Panc1 (cell line): ENCODE measurements at regions not wholly inside any gene's neighbourhood (a gene's known extent, or its start where the extent isn't known, plus 50 kb on each side); places are given as distances from the start of the nearest gene placed in this dataset.

Experiments used
- ATAC-seq: fragments of 200-7000 bp; cut with Tn5 transposase; 2 replicates; pipeline ENCODE4 v1.9.1; 2020; ENCODE audit warnings: mild to moderate bottlenecking, moderate library complexity
- BruUV-seq: library from RNA; stranded (reverse); fragments of 400-500 nt; replicated peaks from 2 replicates; lab custom pipeline; 2021; lab: Mats Ljungman, UMichigan
- CTCF ChIA-PET: fragments of 300-600 bp; sonication (Branson Sonifier 250); formaldehyde crosslinking; loops from one replicate; lab custom pipeline; 2022; ENCODE audit warnings: antibody characterized with exemption; lab: Charles Lee
- POLR2A ChIA-PET: fragments of 300-600 bp; sonication (Branson Sonifier 250); formaldehyde crosslinking; loops from one replicate; lab custom pipeline; 2022; ENCODE audit warnings: antibody characterized with exemption; lab: Charles Lee
- DNase-seq: peaks from one replicate; pipeline ENCODE4 v3.0.0-alpha.2; 2010; ENCODE audit warnings: low read depth, low spot score
- H3K27ac ChIP-seq: 2 replicates; pipeline ENCODE4 v1.5.1; 2011; ENCODE audit warnings: mild to moderate bottlenecking, low read length, inconsistent platforms
- H3K27me3 ChIP-seq: fragments of 200-500 bp; sonication (Bioruptor generic); 2 replicates; pipeline ENCODE4 v1.6.0; 2014; ENCODE audit warnings: low read length, inconsistent platforms; ENCODE audit not compliant: control insufficient read depth, insufficient read depth
- H3K36me3 ChIP-seq: fragments of 200-500 bp; sonication (Bioruptor generic); 2 replicates; pipeline ENCODE4 v1.5.1; 2014; ENCODE audit warnings: inconsistent platforms, mild to moderate bottlenecking, low read length, moderate library complexity; ENCODE audit not compliant: control insufficient read depth, insufficient read depth
- H3K4me1 ChIP-seq: 2 replicates; pipeline ENCODE4 v1.5.1; 2011; ENCODE audit warnings: inconsistent platforms, mild to moderate bottlenecking, low read length, moderate library complexity; ENCODE audit not compliant: control insufficient read depth, insufficient read depth
- H3K4me3 ChIP-seq, 2 experiments: 2 replicates each; pipeline ENCODE4 v1.5.1; 2011 to 2012; ENCODE audit warnings: low read depth in 2 of 2, low read length in 2 of 2, mild to moderate bottlenecking in 2 of 2, inconsistent platforms in 1 of 2, moderate library complexity in 1 of 2
- H3K9me3 ChIP-seq: fragments of 200-500 bp; sonication (Bioruptor generic); 2 replicates; pipeline ENCODE4 v1.5.1; 2014; ENCODE audit warnings: low read depth, mild to moderate bottlenecking, inconsistent platforms, low read length, moderate library complexity; ENCODE audit not compliant: control insufficient read depth, insufficient read depth
- POLR2AphosphoS5 ChIP-seq: IDR thresholded peaks from 2 replicates; pipeline ENCODE4 v1.6.1; 2012; ENCODE audit warnings: mild to moderate bottlenecking, low read depth, low read length, moderate library complexity
- SIN3A ChIP-seq: IDR thresholded peaks from 2 replicates; pipeline ENCODE4 v1.6.1; 2012; ENCODE audit warnings: low read depth, mild to moderate bottlenecking, low read length, moderate library complexity, borderline replicate concordance; ENCODE audit not compliant: insufficient read depth
- TCF7L2 ChIP-seq: IDR thresholded peaks from 2 replicates; pipeline ENCODE4 v1.6.1; 2011; ENCODE audit warnings: mild to moderate bottlenecking, low read depth, low read length, inconsistent platforms
- in situ Hi-C: cut with HindIII; loops from 2 replicates; pipeline ENCODE4 v1.10.0; 2016; ENCODE audit warnings: low sequenced_read_pairs, low pct_unique_long_range_greater_than_20kb
- intact Hi-C: fragments of 100-400 bp; cut with micrococcal nuclease; formaldehyde crosslinking; loops from one replicate; pipeline ENCODE4 v1.10.0; 2022; ENCODE audit not compliant: unreplicated experiment
- TF ChIP-seq, protein P1 (sequence below), 2 experiments: IDR thresholded peaks; 2 replicates each; pipeline ENCODE4 v1.6.1; 2011 to 2012; ENCODE audit warnings: low read depth in 2 of 2, control low read depth in 1 of 2, low read length in 1 of 2, mild to moderate bottlenecking in 1 of 2, moderate library complexity in 1 of 2; ENCODE audit not compliant: insufficient read depth in 1 of 2
- TF ChIP-seq, protein P2 (sequence below): fragments of 450-650 bp; IDR thresholded peaks from 2 replicates; pipeline ENCODE4 v1.5.1; 2017; ENCODE audit warnings: mild to moderate bottlenecking

DNA sequence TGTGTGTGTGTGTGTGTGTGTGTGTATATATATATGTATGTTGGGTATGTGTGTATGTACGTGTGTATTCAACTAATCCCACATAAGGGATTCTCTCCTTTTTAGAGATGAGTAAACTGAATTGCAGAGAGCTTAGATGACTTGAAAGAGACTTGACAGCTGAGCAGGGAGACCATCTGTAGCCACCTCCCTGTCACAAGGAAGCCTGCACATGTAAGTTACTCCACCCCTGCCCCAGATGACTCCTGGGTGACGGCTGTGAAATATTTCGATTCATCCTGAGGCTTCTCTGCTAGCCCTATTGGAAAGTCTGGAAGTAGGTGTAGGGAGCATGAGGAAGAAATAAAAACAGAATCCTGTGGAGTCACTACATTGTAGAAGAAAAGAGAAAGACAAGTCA lies 480.4 kb downstream of the FOXO1 start:
- POLR2A ChIA-PET: no interaction called here
- H3K9me3 ChIP-seq: no peaks in the 10 kb centered on the region
- CTCF ChIA-PET: no interaction called here
- ATAC-seq (no peak), DNase-seq (no peak)
- no TSS peak for BruUV-seq
- H3K27me3 ChIP-seq: no peaks in the 10 kb centered on the region
- no peak overlapping the region for H3K27ac ChIP-seq
- in situ Hi-C loops (no loop called here), intact Hi-C loops (no loop called here)
- no peak overlapping the region for H3K4me3 ChIP-seq
- H3K36me3 ChIP-seq: no peaks in the 10 kb centered on the region
- TF ChIP-seq TCF7L2: no peak
- TF ChIP-seq, protein P1, sequence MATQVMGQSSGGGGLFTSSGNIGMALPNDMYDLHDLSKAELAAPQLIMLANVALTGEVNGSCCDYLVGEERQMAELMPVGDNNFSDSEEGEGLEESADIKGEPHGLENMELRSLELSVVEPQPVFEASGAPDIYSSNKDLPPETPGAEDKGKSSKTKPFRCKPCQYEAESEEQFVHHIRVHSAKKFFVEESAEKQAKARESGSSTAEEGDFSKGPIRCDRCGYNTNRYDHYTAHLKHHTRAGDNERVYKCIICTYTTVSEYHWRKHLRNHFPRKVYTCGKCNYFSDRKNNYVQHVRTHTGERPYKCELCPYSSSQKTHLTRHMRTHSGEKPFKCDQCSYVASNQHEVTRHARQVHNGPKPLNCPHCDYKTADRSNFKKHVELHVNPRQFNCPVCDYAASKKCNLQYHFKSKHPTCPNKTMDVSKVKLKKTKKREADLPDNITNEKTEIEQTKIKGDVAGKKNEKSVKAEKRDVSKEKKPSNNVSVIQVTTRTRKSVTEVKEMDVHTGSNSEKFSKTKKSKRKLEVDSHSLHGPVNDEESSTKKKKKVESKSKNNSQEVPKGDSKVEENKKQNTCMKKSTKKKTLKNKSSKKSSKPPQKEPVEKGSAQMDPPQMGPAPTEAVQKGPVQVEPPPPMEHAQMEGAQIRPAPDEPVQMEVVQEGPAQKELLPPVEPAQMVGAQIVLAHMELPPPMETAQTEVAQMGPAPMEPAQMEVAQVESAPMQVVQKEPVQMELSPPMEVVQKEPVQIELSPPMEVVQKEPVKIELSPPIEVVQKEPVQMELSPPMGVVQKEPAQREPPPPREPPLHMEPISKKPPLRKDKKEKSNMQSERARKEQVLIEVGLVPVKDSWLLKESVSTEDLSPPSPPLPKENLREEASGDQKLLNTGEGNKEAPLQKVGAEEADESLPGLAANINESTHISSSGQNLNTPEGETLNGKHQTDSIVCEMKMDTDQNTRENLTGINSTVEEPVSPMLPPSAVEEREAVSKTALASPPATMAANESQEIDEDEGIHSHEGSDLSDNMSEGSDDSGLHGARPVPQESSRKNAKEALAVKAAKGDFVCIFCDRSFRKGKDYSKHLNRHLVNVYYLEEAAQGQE (IDR thresholded peaks at IDR 0.05; ENCODE audit: insufficient read depth in 1 of 2, low read depth in 2 of 2, low read length in 1 of 2): no peak
- no peak for TF ChIP-seq SIN3A
- TF ChIP-seq, protein P2, sequence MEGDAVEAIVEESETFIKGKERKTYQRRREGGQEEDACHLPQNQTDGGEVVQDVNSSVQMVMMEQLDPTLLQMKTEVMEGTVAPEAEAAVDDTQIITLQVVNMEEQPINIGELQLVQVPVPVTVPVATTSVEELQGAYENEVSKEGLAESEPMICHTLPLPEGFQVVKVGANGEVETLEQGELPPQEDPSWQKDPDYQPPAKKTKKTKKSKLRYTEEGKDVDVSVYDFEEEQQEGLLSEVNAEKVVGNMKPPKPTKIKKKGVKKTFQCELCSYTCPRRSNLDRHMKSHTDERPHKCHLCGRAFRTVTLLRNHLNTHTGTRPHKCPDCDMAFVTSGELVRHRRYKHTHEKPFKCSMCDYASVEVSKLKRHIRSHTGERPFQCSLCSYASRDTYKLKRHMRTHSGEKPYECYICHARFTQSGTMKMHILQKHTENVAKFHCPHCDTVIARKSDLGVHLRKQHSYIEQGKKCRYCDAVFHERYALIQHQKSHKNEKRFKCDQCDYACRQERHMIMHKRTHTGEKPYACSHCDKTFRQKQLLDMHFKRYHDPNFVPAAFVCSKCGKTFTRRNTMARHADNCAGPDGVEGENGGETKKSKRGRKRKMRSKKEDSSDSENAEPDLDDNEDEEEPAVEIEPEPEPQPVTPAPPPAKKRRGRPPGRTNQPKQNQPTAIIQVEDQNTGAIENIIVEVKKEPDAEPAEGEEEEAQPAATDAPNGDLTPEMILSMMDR: no peak
- TF ChIP-seq POLR2AphosphoS5: no peak
- no peaks in the 10 kb centered on the region for H3K4me1 ChIP-seq

DNA sequence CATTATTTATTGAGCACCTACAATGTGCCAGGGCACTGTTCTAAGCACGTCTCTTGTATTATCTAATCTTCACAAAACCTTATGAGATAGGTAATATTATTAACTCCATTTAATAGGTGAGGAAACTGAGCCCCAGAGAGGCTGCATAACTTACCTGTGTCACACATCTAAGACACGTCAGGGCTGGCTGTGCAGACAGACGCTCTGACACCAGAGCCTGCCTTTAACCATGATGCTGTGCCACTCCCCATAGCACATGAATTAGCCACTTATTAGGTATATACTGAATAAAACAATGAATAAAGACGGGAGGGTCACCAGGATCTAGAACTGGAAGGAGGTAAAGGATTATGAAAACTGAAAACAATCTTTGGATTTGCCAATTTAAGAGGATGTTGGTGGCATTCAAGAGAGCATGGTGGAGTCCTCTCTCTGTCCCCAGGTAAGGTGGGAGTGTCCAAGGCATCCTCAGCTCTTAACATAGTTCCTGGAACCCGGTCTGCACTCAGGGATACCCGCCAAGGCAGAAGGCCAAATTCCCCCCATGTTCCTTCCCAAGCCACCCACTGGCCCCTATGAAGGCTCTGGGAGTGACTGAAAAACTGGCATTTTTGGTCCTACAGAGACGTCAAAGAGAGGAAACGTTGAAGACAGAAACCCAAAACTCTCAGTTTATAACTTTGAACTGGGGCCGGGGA lies 479.7 kb downstream of the FOXO1 start:
- CTCF ChIA-PET: no interaction called here
- Histone ChIP-seq H3K27ac (no peak overlapping the region), H3K4me1 (no peaks in the 10 kb centered on the region), H3K27me3 (no peaks in the 10 kb centered on the region), H3K9me3 (no peaks in the 10 kb centered on the region), H3K4me3 (no peak overlapping the region), H3K36me3 (no peaks in the 10 kb centered on the region)
- TF ChIP-seq, protein P2: no peak
- TF ChIP-seq, protein P1 (IDR thresholded peaks at IDR 0.05; ENCODE audit: insufficient read depth in 1 of 2, low read depth in 2 of 2, low read length in 1 of 2): no peak
- TF ChIP-seq TCF7L2 (no peak), SIN3A (no peak), POLR2AphosphoS5 (no peak)
- ATAC-seq (no peak), DNase-seq (no peak)
- POLR2A ChIA-PET: no interaction called here
- BruUV-seq: no TSS peak
- in situ Hi-C loops: no loop called here
- intact Hi-C loops: no loop called here
